ENCODE measurements at regions not wholly inside any gene's neighbourhood (a gene's known extent, or its start where the extent isn't known, plus 50 kb on each side); places are given as distances from the start of the nearest gene placed in this dataset.

DNA sequence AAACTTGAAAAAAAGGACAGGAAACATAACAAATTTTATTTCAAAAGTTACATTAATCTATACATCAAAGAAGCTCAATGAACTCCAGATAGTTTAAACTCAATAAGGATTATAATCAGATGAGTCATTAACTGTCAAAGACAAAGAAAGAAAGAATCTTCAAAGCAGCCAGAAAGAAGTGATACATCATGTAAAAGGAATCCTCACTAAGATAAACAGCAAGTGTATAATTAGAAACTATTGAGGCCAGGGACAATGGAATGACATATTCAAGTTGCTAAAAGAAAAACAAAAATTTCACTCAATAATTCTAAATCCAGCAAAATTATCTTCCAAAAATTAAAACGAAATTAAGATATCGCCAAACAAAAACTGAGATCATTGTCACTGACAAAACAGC lies 161.6 kb upstream of the NWD2 start:
- no peak for DNase-seq

DNA sequence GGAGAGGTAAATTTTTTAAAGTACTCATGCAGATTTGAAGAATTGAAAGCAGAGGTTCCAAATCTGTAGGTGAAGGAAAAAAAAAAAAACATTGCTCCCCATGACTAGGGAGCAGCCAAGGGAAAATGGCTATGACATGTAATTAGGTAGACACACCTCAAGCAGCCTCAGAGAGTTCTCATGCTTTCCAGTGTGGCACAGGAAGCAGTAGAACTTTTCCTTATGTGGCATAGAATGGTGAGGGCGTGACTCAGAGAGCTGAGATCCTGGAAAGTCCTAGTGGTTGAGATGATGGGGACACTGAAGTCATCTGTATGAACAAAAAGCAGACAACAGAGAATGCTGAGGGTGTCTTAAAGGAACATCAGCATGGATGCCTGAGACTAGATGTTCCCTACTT lies 148.6 kb upstream of the NWD2 start:
- DNase-seq: no peak

DNA sequence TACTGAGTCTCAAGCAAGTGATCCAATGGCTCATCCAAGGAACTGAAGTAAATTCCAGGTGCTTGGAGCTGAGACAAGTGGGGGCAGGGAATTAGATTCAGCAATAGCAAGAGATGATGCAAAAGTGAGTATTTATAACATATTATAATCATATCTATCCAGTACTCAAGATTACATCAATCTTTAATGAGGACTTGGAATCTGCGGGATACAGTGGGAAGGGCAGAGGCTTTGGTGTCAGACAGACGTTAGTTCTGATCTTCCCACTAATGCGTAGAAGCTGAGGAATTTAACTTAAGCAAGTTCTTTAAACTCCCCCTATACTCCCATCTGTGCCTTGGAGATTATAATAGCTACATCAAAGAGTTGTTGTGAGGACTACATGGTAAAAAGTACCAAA lies 143.4 kb upstream of the NWD2 start:
- no peak for DNase-seq

DNA sequence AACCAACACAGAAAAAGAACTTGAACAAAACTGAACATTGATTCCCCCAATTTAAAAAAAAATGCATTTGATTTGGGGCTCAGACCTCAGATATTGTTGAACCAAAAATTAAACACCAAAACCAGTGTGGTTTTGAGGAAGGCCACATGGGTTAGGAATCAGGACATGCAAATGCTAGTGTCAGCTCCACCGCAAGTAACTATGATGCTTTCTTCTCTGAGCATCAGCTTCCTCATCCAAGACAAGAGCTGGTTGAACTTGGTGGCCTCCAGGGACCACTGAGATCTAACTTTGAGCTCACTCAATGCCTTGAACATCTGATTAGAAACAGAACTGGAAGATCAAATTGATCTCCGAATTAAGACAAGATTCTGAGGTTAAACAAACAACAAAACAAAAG lies 142.9 kb upstream of the NWD2 start:
- no peak for DNase-seq

DNA sequence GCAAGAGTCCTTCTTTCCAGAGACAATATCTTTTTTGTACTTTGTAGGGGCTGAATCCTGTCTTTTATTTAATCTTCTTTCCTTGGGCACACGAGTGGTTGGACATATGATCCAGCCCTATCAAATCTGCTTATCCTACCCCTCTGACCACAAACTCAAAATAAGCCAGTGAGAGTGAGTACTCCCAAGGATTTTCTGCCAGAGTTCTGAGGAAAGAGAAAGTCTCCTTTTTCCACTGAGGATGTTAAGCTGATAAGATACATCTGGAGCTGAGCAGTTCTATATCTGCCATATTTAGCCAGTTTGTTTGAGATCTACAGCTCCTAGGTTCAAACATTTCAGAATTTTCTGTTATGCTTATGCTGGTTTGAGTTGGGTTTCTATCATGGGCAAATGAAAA lies 134.8 kb upstream of the NWD2 start:
- no peak for DNase-seq

DNA sequence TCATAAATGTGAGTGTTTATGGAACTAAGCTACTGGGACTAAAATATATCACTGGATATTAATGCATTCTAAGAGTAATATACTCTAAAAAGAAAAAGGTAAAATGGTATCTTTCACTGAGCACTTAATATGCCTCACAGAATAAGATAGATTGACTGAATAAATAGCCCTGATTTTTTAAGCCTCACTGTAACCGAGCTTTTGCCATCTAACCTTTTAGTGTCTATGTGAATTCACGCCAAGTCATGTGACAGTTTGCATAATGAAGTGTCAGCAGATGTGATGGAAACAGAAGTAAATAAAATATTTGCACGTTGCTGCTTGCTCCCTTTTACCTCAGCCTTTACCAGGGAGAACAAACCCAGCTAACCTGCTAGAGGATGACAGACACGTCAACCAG lies 119.7 kb upstream of the NWD2 start:
- DNase-seq: no peak

DNA sequence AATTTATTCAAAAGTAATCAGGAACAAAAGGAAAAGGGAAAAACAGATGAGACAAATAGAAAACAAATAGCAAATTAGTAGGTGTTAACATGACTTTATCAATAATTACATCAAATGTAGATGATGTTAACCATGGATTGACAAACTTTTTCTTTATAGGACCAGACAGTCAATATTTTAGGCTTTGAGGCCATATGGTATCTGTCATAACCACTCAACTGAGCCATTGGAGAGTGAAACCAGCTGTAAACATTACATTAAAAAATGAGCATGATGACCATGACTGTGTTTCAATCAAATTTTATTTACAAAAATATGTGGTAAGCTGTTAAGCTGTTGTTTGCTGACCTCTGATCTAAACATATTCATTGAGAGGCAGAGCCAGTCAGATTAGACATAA lies 118.5 kb upstream of the NWD2 start:
- DNase-seq: no peak

DNA sequence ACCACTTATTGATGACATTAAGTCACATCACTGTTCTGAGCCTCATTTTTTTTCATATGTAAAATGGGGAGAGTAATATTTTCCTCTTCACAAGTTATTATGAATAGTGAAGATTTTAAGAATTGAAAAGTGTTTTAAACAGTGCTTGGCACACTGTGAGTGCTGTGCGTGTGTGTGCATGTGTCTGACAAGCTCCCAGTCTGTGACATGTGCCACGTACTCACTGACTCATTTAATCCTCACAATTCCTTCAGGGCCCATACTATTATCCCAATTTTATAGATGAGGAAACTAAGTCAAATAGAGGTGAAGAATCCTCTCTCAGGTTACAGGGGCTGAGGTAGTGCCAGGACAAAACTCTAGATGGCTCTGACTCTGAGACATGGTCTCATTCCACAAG lies 114.1 kb upstream of the NWD2 start:
- DNase-seq: no peak

DNA sequence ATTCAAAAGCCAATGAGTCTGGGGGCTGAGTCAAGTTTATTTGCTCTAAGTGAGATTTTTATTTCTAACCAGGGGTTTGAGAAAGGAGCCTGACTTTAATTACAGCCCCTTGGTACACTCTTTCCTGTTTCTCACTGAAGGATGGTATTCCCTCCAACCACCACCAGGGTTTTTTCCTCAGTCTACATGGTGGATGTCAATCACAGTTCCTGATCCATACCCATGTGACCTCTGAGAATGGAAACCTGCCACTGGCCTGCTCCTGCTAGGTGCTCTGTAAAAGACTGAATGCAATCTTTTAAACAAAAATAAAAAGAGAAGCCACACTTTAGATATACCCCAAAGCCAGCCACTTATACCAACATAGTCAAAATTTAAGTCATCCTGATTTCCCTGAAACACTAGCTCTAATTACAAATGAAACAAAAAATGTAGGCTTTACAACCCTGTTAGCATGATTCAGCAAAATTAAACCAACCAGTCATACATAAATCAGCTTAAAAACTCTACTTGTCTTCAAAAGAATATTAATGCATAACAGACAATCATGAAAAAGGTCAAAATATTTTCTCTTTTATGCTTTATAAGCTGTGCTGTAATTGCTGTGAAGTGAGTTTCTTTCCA lies 112.1 kb upstream of the NWD2 start:
- no peak for DNase-seq

DNA sequence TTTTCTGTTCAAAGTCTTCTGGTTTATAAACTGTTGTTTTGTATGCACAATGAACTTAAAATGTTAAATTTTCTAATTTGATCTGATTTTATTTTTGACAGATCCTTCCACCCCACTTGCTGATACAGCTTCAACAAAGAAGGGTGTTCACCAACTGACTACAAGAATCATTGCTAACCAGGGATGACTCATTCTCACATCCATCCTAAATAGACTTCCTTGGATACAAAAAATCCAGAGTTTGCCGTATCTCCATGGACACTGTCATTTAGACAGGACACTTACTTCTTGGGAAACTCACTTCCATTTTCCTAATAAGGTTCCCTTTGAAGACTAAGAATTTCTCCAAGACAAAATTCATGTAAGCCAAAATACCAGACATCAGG lies 111.6 kb upstream of the NWD2 start:
- DNase-seq: no peak

DNA sequence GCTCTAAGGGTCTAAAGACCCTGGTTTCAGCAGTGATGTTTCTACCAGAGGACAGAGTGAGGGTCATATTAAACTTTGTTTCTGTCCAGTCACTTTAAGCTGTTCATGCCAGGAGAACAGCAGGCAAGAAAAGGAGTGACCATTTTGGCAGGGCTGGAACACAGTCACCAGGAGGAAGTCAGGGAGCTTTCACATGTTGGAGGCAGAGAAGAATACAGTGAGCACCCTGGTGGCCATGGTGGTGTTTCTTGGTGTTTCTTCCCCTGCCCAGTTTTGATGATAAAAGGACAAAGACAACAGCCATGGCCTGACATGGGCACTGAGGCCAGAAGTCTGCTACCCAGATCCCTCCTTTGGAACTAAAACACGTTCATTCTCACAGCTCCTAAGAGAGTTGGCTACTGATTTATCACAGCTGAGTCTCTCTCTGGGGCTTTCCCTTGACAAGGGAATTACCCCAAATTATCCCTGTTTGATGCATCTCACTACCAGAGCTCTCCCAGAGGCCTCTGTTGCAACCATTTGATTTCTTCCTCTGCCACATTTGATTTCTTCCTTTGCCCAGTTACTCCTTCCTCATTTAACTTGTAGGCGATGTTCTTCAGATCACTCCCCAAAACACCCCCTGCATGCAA lies 106.4 kb upstream of the NWD2 start:
- DNase-seq: no peak

DNA sequence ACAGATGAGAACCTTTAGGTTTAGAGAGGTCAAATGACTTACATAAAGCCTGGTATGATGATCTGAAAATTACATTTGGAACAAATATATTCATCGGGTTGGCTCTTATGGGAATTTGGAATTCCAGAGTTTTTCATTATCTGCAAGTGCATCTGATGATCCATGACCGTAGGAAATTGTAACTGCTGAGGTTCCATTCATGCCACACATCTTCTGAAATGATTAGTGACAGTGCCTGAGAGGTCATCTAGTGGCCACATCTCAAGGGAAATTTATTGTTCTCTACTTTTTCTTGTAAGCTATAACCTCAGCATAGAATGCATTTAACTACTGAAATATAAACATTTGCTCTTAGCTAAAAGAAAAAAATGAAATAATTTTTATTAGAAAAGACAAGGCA lies 105.8 kb upstream of the NWD2 start:
- DNase-seq: no peak

DNA sequence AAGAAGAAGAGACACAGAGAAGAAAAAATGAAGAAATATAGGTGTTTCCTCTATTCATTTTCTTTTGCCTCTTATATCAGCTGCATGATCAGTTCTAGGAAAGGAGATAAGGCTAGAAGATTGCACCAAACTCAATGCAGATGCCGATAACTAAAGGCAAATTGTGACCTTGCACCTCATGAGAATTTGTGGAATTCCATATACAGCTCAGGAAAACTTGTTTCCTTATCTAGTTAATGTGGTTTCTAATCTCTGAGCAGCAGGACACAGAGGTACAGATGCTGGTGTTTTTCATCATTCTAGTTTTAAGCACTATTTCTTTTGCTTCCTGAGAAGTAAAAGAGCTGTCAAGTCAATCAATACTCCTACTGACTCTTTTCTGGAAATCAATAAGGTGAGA lies 104.6 kb upstream of the NWD2 start:
- DNase-seq: no peak

DNA sequence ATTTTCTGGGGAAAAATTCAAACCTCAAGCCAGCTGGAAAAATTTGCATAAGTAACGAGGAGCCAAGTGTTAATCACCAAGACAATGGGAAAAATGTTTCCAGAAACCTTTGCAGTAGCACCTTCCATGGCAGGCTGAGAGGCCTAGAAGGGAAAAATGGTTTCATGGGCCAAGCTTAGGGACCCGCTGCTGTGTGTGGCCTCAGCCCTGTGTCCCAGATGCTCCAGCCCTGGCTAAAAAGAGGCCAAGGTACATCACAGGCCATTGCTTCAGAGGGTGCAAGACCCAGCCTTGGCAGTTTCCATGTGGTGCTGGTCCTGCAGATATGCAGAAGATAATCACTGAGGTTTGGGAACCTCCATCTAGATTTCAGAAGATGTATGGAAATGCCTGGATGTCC lies 98.3 kb upstream of the NWD2 start:
- DNase-seq: no peak

DNA sequence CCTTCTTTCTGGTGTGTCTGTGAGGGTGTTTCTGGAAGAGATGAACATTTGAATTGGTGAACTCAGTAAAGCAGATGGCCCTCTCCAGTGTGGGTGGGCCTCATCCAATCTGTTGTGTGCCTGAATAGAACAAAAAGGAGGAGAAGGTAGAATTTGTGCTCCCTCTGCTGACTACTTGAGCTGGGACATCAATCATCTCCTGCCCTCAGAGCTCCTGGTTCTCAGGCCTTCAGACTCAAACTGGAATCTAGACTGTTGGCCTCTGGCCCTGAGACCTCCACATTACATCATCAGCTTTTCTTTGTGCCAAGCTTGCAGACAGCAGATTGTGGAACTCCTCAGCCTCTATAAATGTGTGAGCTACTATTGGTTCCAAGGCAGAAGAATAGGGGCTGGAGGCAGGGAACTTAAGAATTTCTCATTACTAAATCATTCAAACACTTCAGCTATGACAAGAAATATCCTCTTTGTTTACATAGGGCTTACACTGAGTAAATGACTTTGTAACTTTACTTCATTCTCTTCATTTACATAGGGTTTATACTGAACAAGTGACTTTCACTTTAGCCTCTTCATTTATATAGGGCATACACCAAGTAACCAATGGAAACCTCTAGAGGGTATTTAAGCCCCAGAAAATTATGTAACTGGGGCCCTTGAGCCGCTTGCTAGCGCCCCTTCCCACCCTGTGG lies 86.9 kb upstream of the NWD2 start:
- no peak for DNase-seq

DNA sequence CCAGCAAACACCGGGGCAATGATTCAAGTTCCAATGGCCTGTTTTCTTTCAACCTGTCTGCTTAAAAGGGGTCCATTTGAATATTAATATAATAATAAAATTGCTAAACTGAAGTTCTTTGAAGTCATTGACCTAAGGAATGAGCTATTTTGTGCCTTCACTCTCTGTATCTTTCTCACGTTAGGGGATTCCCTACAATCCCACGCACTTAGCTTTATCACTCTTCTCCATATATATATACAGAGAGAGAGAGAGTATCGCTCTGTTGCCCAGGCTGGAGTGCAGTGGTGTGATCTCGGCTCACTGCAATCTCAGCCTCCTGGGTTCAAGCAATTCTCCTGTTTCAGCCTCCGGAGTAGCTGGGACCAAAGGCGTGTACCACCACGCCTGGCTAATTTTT lies 83.9 kb upstream of the NWD2 start:
- no peak for DNase-seq

DNA sequence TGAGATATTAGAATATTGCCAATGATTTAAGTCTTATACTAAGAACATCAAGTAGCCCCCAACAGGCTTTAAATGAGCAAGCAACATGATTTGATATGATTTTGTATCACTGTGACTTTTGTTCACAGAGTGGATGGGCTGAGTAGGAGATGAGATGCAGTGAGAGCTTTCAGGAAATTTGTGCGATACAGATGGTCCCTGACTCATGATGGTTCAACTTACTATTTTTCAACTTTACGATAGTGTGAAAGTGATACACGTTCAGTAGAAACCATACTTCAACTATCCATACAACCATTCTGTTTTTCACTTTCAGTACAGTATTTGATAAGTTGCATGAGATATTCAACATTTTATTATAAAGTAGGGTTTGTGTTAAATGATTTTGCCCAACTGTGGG lies 78.7 kb upstream of the NWD2 start:
- no peak for DNase-seq

DNA sequence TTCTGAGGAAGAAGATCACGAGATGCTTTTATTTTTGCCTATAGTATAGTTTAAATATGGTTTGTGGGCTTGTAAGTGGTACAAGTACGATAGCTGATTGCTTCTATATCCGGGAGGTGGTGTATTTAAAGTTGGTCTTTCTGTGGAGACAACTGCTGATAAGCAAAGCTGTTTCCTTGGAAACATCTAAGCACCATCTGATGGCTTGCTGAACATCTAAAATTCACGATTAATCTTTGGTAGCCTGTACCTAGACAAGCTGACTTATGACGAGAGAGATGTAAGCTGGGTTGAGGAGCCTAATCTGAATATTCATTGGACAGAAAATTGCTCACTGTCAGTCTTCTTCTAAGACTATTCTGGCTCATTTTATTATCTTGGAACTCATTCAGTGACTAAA lies 74.6 kb upstream of the NWD2 start:
- DNase-seq: no peak

DNA sequence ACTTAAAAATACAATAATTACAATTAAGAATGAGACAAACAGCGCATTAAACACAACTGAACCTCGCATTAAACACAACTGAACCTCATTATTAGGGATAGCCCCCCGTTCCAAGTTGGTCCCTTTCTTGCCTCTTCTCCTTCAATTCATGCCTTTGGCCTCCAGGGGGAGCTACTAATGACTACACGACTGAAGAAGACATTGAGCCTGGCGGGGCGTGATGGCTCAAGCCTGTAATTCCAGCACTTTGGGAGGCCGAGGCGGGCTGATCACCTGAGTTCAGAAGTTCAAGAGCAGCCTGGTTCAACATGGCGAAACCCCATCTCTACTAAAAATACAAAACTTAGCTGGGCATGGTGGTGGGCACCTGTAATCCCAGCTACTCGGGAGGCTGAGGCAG lies 56.4 kb upstream of the NWD2 start:
- no peak for DNase-seq
